ENCODE measurements at regions not wholly inside any gene's neighbourhood (a gene's known extent, or its start where the extent isn't known, plus 50 kb on each side); places are given as distances from the start of the nearest gene placed in this dataset.

DNA sequence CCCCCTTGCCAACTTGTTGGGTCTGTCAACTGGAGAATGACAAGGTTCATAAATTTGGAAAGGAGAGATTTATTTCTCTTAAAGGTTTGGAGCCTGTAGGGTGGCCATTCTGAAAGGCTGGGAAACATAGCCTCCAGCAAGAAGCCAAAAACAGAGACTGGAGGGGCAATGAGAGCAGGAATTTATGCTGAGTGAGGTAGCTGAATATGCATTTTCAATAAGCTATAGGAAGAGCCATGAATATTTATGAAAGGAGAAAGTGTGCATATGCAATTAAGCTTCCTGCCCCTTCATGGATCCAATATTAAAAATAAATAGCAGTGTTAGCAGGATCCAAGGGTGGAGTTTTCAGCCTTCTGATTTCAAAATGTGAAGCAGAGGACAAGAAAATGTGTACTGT lies 306.1 kb upstream of the LRRC3B start:
- no peak for TF ChIP-seq CTCF (IDR thresholded peaks at IDR 0.05)
- no peak for TF ChIP-seq EP300 (IDR thresholded peaks at IDR 0.05)
- TF ChIP-seq POLR2A (IDR thresholded peaks at IDR 0.05) = no peak

Measured in stomach (tissue), 4 donors.